ENCODE measurements at regions not wholly inside any gene's neighbourhood (a gene's known extent, or its start where the extent isn't known, plus 50 kb on each side); places are given as distances from the start of the nearest gene placed in this dataset.

GRCh38 chr2:221677688-221678087 is 105.6 kb upstream of the EPHA4 start:
- Histone ChIP-seq H3F3A (replicated peaks; ENCODE audit: insufficient read depth) (no peaks in the 10 kb centered on the region), H3K27ac (ENCODE audit: low read depth in 2 of 2, low read length in 1 of 2) (no peak overlapping the region), H3K9me2 (no peaks in the 10 kb centered on the region), H3K4me1 (ENCODE audit: control insufficient read depth in 1 of 2, insufficient read depth in 2 of 2, low read depth in 1 of 2, low read length in 1 of 2) (no peaks in the 10 kb centered on the region), H3K4me3 (ENCODE audit: low read depth in 2 of 2, low read length in 1 of 2) (no peak overlapping the region), H4K20me1 (ENCODE audit: insufficient read depth) (no peaks in the 10 kb centered on the region), H3K9ac (no peak overlapping the region), H3K9me3 (no peaks in the 10 kb centered on the region), H3K79me2 (ENCODE audit: insufficient read depth) (no peaks in the 10 kb centered on the region), H3K4me2 (no peak overlapping the region), H3K27me3 (ENCODE audit: insufficient read depth) (no peaks in the 10 kb centered on the region), H3K36me3 (replicated peaks in 1 of 2; ENCODE audit: control insufficient read depth in 1 of 2, insufficient read depth in 2 of 2, low read length in 1 of 2) (no peaks in the 10 kb centered on the region), H2AFZ (ENCODE audit: low read depth) (no peak overlapping the region)
- ChIA-PET POLR2A (no interaction called here), CTCF (interaction anchor here (0.6 kb wide), 1 partner anchor 18 kb away, joined by 3 read pairs; no protein-coding TSS in a partner anchor)
- TF ChIP-seq RAD21 (IDR thresholded peaks at IDR 0.05; ENCODE audit: low read length) (no peak), YY1 (IDR thresholded peaks at IDR 0.05; ENCODE audit: low read depth) (no peak), NFIC (IDR thresholded peaks at IDR 0.05; ENCODE audit: borderline replicate concordance) (no peak), SIN3A (IDR thresholded peaks at IDR 0.05; ENCODE audit: borderline replicate concordance, low read depth, low read length) (no peak), EZH2phosphoT487 (IDR thresholded peaks at IDR 0.05; ENCODE audit: borderline replicate concordance, low read depth) (no peak), RCOR1 (IDR thresholded peaks at IDR 0.05; ENCODE audit: low read length) (no peak), MEF2A (IDR thresholded peaks at IDR 0.05; ENCODE audit: borderline replicate concordance, low read depth) (no peak), USF1 (IDR thresholded peaks at IDR 0.05; ENCODE audit: borderline replicate concordance, low read depth) (no peak), MXI1 (IDR thresholded peaks at IDR 0.05; ENCODE audit: low read depth, low read length) (no peak)
- 0% methylated on average over 1 of the region's 1 CpG for WGBS (ENCODE audit: low lambda C conversion rate)
- no peak for DNase-seq

- Histone ChIP-seq H3K9me2 (no peaks in the 10 kb centered on the region), H3K27ac (ENCODE audit: low read depth in 2 of 2, low read length in 1 of 2) (no peak overlapping the region), H2AFZ (ENCODE audit: low read depth) (no peak overlapping the region), H3K4me1 (ENCODE audit: control insufficient read depth in 1 of 2, insufficient read depth in 2 of 2, low read depth in 1 of 2, low read length in 1 of 2) (no peaks in the 10 kb centered on the region), H3K4me2 (no peak overlapping the region), H3F3A (replicated peaks; ENCODE audit: insufficient read depth) (no peaks in the 10 kb centered on the region), H3K9ac (no peak overlapping the region), H3K27me3 (ENCODE audit: insufficient read depth) (no peaks in the 10 kb centered on the region), H3K79me2 (ENCODE audit: insufficient read depth) (no peaks in the 10 kb centered on the region), H3K4me3 (ENCODE audit: low read depth in 2 of 2, low read length in 1 of 2) (no peak overlapping the region), H4K20me1 (ENCODE audit: insufficient read depth) (no peaks in the 10 kb centered on the region), H3K36me3 (replicated peaks in 1 of 2; ENCODE audit: control insufficient read depth in 1 of 2, insufficient read depth in 2 of 2, low read length in 1 of 2) (no peaks in the 10 kb centered on the region), H3K9me3 (no peaks in the 10 kb centered on the region)
- ChIA-PET CTCF (no interaction called here), POLR2A (no interaction called here)
- whole genome bisulfite sequencing (ENCODE audit: low lambda C conversion rate): 8% methylated on average over 5 of the region's 6 CpGs
- TF ChIP-seq FOSL2 (IDR thresholded peaks at IDR 0.05; ENCODE audit: borderline replicate concordance, low read depth): no peak
- no peak for TF ChIP-seq SMC3 (IDR thresholded peaks at IDR 0.05; ENCODE audit: low read depth, low read length)
- no peak for TF ChIP-seq GABPA (IDR thresholded peaks at IDR 0.05; ENCODE audit: low read depth)
- DNase-seq: no peak
Observed at GRCh38 chr2:221676566-221677172, 104.6 kb upstream of the EPHA4 start.
